ENCODE measurements at regions not wholly inside any gene's neighbourhood (a gene's known extent, or its start where the extent isn't known, plus 50 kb on each side); places are given as distances from the start of the nearest gene placed in this dataset.

- Histone ChIP-seq H3K56ac (ENCODE audit: insufficient read length, low read depth, low read length) (no peak overlapping the region), H4K5ac (ENCODE audit: insufficient read length, low read depth, low read length) (no peak overlapping the region), H4K20me1 (ENCODE audit: control insufficient read depth, insufficient read depth, insufficient read length) (no peaks in the 10 kb centered on the region), H2BK15ac (ENCODE audit: low read depth, low read length) (no peak overlapping the region), H3K23ac (ENCODE audit: insufficient read length, low read depth, low read length) (no peak overlapping the region), H3K4me1 (ENCODE audit: insufficient read depth, low read length) (no peaks in the 10 kb centered on the region), H3K27me3 (ENCODE audit: insufficient read depth, low read length) (no peaks in the 10 kb centered on the region), H3K14ac (ENCODE audit: insufficient read depth, low read length) (no peak overlapping the region), H2AFZ (ENCODE audit: low read length) (no peak overlapping the region), H3K79me1 (ENCODE audit: insufficient read depth, low read depth, low read length, poor library complexity, severe bottlenecking) (no peaks in the 10 kb centered on the region), H3K4me2 (ENCODE audit: insufficient read depth, insufficient read length, low read length) (no peak overlapping the region), H3T11ph (ENCODE audit: low read length) (no peak overlapping the region), H3K9me3 (ENCODE audit: control insufficient read depth, low read depth, low read length) (no peaks in the 10 kb centered on the region), H3K27ac (ENCODE audit: insufficient read length, low read depth, low read length) (no peak overlapping the region), H3K79me2 (ENCODE audit: insufficient read depth, low read length) (no peaks in the 10 kb centered on the region; the same call in 1 of the 2 replicates), H3K23me2 (ENCODE audit: insufficient read length, low read depth, low read length, poor library complexity, severe bottlenecking) (no peaks in the 10 kb centered on the region), H2BK20ac (ENCODE audit: low read depth, low read length, poor library complexity, severe bottlenecking) (no peak overlapping the region), H4K8ac (replicated peaks; ENCODE audit: insufficient read length, low read depth, low read length) (no peak overlapping the region), H2BK5ac (ENCODE audit: insufficient read length, low read length) (no peak overlapping the region), H3K18ac (ENCODE audit: insufficient read length, low read depth, low read length) (no peak overlapping the region), H4K91ac (ENCODE audit: insufficient read length, low read depth, low read length) (no peak overlapping the region), H2BK120ac (ENCODE audit: low read depth, low read length, poor library complexity, severe bottlenecking) (no peak overlapping the region), H2BK12ac (ENCODE audit: insufficient read length, low read depth, low read length) (no peak overlapping the region), H2AK5ac (ENCODE audit: insufficient read length, low read length) (no peak overlapping the region), H3K4ac (ENCODE audit: low read depth, low read length) (no peak overlapping the region), H3K9ac (ENCODE audit: extremely low read depth, insufficient read length, low read length) (no peak overlapping the region)
- no CpG with 5 or more reads among the region's 2 CpGs for WGBS (ENCODE audit: extremely low coverage, insufficient read length, low lambda C conversion rate)
- Mint-ChIP-seq H3K4me1 (no peaks in the 10 kb centered on the region), H3K4me3 (no peak overlapping the region), H3K27ac (no peak overlapping the region), H3K36me3 (ENCODE audit: insufficient read depth in 1 of 3, low read depth in 3 of 3) (no peaks in the 10 kb centered on the region), H3K27me3 (ENCODE audit: low read depth) (no peaks in the 10 kb centered on the region), H3K9me3 (peaks cover 0 to 4% of the 10 kb centered on the region in 2 experiments; a peak in 1 of 5 replicates)
- no peak for DNase-seq
- TF ChIP-seq, protein P1, sequence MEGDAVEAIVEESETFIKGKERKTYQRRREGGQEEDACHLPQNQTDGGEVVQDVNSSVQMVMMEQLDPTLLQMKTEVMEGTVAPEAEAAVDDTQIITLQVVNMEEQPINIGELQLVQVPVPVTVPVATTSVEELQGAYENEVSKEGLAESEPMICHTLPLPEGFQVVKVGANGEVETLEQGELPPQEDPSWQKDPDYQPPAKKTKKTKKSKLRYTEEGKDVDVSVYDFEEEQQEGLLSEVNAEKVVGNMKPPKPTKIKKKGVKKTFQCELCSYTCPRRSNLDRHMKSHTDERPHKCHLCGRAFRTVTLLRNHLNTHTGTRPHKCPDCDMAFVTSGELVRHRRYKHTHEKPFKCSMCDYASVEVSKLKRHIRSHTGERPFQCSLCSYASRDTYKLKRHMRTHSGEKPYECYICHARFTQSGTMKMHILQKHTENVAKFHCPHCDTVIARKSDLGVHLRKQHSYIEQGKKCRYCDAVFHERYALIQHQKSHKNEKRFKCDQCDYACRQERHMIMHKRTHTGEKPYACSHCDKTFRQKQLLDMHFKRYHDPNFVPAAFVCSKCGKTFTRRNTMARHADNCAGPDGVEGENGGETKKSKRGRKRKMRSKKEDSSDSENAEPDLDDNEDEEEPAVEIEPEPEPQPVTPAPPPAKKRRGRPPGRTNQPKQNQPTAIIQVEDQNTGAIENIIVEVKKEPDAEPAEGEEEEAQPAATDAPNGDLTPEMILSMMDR (conservative IDR thresholded peaks at IDR 0.05): no peak
Measured at GRCh38 chr18:61076986-61077385, 256.2 kb upstream of the CDH20 start.
